PC-3 (cell line): ENCODE measurements at regions not wholly inside any gene's neighbourhood (a gene's known extent, or its start where the extent isn't known, plus 50 kb on each side); places are given as distances from the start of the nearest gene placed in this dataset.
"Not testable (repeated sequence)": the region's sequence is repeated elsewhere in the genome, so short reads cannot be mapped to it uniquely, and the experiment has no call there.

Source experiments
- CTCF ChIP-seq: fragments of 300-600 bp; sonication (generic); conservative IDR thresholded peaks from 2 replicates; pipeline ENCODE4 v1.5.1; 2017; ENCODE audit warnings: antibody characterized with exemption, low read depth, mild to moderate bottlenecking, low read length
- EZH2 ChIP-seq: fragments of 300-600 bp; sonication (generic); IDR thresholded peaks from one replicate; pipeline ENCODE4 v1.6.1; 2017; ENCODE audit warnings: antibody characterized with exemption, mild to moderate bottlenecking, low read length; ENCODE audit not compliant: unreplicated experiment
- EZH2phosphoT487 ChIP-seq: fragments of 300-600 bp; sonication (generic); IDR thresholded peaks from 2 replicates; pipeline ENCODE4 v1.6.1; 2018; ENCODE audit warnings: mild to moderate bottlenecking, antibody characterized with exemption, low read length, borderline replicate concordance

- peak; percentile 52; the same call in 1 of the 2 replicates for TF ChIP-seq CTCF
- not testable (repeated sequence) for TF ChIP-seq EZH2phosphoT487, EZH2
These were observed 80.7 kb upstream of the KCNMA1 start for GRCh38 chr10:77718312-77718711.
